Activated naive CD4-positive, alpha-beta T cell treated with anti-CD3 and anti-CD28 coated beads for 36 hours (primary cell): ENCODE measurements at regions not wholly inside any gene's neighbourhood (a gene's known extent, or its start where the extent isn't known, plus 50 kb on each side); places are given as distances from the start of the nearest gene placed in this dataset.

Source experiments
- CTCF ChIA-PET: fragments of 350-600 bp; sonication (Branson Sonifier 250); formaldehyde crosslinking; loops from one replicate; lab custom pipeline; 2021; ENCODE audit warnings: antibody characterized with exemption; lab: Charles Lee
- DNase-seq: peaks from one replicate; pipeline ENCODE4 v3.0.0-alpha.2; 2020
- H3K27ac Mint-ChIP-seq: one replicate; pipeline ENCODE4 v1.8.0; 2021; ENCODE audit warnings: mild to moderate bottlenecking, mixed read lengths
- H3K27me3 Mint-ChIP-seq: one replicate; pipeline ENCODE4 v1.8.0; 2021; ENCODE audit warnings: low read depth, mixed read lengths
- H3K36me3 Mint-ChIP-seq: one replicate; pipeline ENCODE4 v1.8.0; 2021; ENCODE audit warnings: low read depth, mixed read lengths
- H3K4me1 Mint-ChIP-seq: one replicate; pipeline ENCODE4 v1.8.0; 2021; ENCODE audit warnings: low read depth, mixed read lengths
- H3K4me3 Mint-ChIP-seq: one replicate; pipeline ENCODE4 v1.8.0; 2021; ENCODE audit warnings: mild to moderate bottlenecking, moderate library complexity, mixed read lengths
- H3K9me3 Mint-ChIP-seq: one replicate; pipeline ENCODE4 v1.8.0; 2021; ENCODE audit warnings: mixed read lengths
- intact Hi-C: fragments of 100-400 bp; cut with micrococcal nuclease; formaldehyde crosslinking; loops from one replicate; pipeline ENCODE4 v1.15.1; 2023

DNA sequence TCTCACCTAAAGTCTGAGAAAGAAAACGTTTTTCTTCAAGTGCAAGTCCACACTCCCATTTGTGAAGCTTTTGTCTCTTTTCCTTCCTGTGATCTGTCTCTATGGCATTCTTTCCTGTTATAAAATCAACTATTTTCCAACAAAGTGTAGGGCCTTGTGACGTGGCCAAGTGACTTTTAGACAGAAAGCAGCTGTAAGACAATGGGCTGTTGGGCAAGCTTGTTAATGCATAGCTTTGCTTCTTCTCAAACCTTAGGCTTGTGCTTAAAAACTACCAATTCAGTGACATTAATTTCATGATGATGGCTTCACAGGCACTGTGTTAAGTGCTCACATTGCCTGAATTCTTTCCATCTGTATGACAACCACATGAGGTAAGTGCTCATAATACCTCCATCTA is 83.5 kb downstream of the VCY1B start:
- Mint-ChIP-seq H3K4me3 (no peak overlapping the region), H3K4me1 (no peaks in the 10 kb centered on the region)
- CTCF ChIA-PET, result no interaction called here

DNA sequence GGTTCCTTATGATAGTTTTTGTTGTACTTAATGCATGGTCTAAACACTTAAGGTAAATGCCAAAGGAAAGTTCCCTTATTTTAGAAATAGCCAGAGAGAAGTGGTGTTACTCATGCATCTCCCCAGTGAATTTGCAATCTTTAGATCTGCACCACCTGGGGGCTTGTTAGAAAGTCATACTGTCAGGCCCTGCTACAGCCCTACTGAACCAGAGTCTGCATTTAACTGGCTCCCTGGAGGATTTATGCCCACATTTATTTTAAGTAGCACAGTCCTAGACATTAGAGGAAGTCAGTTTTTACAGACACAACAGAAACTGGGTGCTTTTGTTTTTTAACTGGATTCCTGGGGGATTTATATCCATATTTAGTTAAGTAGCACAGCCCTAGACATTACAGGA is 89.6 kb downstream of the VCY1B start:
- H3K27me3 Mint-ChIP-seq, result peaks cover 2% of the 10 kb centered on the region
- DNase-seq, result no peak
- no peak overlapping the region for H3K27ac Mint-ChIP-seq
- no peaks in the 10 kb centered on the region for H3K4me1 Mint-ChIP-seq
- H3K36me3 Mint-ChIP-seq, result no peaks in the 10 kb centered on the region
- H3K9me3 Mint-ChIP-seq, result no peaks in the 10 kb centered on the region
- CTCF ChIA-PET, result no interaction called here
- intact Hi-C loops, result no loop called here
- H3K4me3 Mint-ChIP-seq, result no peak overlapping the region

More for the DNA sequence above, 83.5 kb downstream of the VCY1B start:
- Mint-ChIP-seq H3K9me3 (no peaks in the 10 kb centered on the region), H3K27me3 (peaks cover 10% of the 10 kb centered on the region), H3K27ac (no peak overlapping the region), H3K36me3 (no peaks in the 10 kb centered on the region)
- intact Hi-C loops, result no loop called here
- DNase-seq, result no peak

DNA sequence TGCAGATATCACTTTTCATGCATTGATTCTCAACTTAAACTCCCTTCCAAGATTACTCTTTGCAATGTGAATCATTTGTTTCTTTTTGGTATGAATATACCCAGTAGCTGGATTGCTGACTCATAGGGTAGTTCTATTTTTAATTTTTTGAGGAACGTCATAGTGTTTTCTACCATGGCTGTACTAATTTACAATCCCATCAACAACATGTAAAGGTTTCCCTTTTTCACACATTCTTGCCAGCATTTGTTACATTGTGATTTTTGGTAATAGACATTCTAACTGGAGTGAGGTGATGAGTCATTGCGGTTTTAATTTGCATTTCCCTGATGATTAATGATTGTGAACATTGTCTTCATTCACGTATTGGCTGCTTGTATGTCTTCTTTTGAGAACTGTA is 126.7 kb downstream of the VCY1B start:
- CTCF ChIA-PET, result no interaction called here
- intact Hi-C loops, result loop anchor here (1.0 to 10.0 kb wide), 6 partner anchors 118 to 1262 kb away; no protein-coding TSS in a partner anchor
- Mint-ChIP-seq H3K27ac (no peak overlapping the region), H3K36me3 (no peaks in the 10 kb centered on the region), H3K9me3 (no peaks in the 10 kb centered on the region), H3K4me3 (no peak overlapping the region), H3K4me1 (peaks cover 8% of the 10 kb centered on the region), H3K27me3 (peaks cover 6% of the 10 kb centered on the region)
- DNase-seq, result no peak

DNA sequence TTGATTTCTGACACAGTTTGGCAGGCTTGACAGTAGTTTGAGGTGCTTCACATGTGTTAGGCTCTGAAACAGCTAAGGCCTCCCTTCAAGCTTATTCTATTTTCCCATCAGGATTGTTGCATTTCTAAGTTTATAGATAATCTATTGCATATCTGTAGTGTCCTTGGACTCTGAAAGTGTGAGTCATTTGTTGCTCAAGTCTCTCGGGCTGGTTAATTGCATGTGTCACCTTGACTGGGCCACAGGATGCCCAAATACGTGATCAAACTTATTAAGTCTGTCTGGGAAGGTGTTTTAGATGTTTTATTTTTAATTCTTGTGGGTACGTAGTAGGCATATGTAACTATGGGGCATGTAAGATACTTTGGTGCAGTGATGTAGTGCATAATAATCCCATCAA is 166.0 kb downstream of the VCY1B start:
- CTCF ChIA-PET, result no interaction called here

DNA sequence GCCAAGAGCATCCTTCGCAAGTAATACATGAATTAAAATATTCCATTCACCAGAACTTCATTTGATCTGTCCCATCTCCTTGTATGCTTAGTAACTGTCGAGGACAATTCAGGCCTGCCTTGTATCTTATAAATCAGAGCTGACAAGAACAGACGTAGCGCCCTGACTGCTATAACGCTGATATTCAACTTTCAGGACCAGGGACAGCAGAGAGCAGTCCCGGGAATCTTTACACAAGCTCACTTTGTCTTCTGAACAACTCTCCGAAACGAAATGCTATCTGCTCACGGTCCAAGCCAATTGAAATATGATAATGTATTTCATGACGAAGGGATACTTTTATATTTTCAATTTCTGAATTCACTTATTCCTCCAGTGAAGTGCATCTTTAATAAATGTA is 175.7 kb downstream of the VCY1B start:
- DNase-seq, result peak; percentile 4
- CTCF ChIA-PET, result no interaction called here
- Mint-ChIP-seq H3K4me1 (peaks cover 2% of the 10 kb centered on the region), H3K36me3 (no peaks in the 10 kb centered on the region), H3K27ac (no peak overlapping the region), H3K4me3 (no peak overlapping the region), H3K9me3 (peaks cover 2% of the 10 kb centered on the region), H3K27me3 (peaks cover 6% of the 10 kb centered on the region)
- intact Hi-C loops, result no loop called here

More for the DNA sequence above, 166.0 kb downstream of the VCY1B start:
- no peaks in the 10 kb centered on the region for H3K9me3 Mint-ChIP-seq
- H3K4me3 Mint-ChIP-seq, result no peak overlapping the region
- H3K36me3 Mint-ChIP-seq, result no peaks in the 10 kb centered on the region
- no peaks in the 10 kb centered on the region for H3K27me3 Mint-ChIP-seq
- no peaks in the 10 kb centered on the region for H3K4me1 Mint-ChIP-seq
- intact Hi-C loops, result no loop called here
- no peak overlapping the region for H3K27ac Mint-ChIP-seq
- DNase-seq, result no peak

DNA sequence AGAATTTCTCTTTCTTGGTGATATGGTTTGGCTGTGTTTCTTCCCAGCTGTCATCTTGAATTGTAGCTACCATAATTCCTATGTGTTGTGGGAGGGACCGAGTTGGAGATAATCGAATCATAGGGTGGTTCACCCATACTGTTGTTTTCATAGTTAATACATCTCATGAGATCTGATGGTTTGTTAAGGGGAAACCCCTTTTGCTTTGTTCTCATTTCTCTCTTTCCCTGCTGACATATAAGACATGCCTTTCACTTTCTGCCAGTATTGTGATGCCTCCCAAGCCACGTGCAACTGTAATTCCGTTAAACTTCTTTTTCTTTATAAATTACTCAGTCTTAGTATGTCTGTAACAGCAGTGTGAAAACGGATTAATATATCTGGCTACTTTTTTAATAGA is 179.0 kb downstream of the VCY1B start:
- H3K36me3 Mint-ChIP-seq, result no peaks in the 10 kb centered on the region
- peaks cover 4% of the 10 kb centered on the region for H3K27me3 Mint-ChIP-seq
- intact Hi-C loops, result loop anchor here (1.0 kb wide), 1 partner anchor 110 kb away; no protein-coding TSS in a partner anchor
- no peak overlapping the region for H3K27ac Mint-ChIP-seq
- DNase-seq, result no peak
- peaks cover 2% of the 10 kb centered on the region for H3K4me1 Mint-ChIP-seq
- no peak overlapping the region for H3K4me3 Mint-ChIP-seq
- CTCF ChIA-PET, result no interaction called here
- no peaks in the 10 kb centered on the region for H3K9me3 Mint-ChIP-seq

DNA sequence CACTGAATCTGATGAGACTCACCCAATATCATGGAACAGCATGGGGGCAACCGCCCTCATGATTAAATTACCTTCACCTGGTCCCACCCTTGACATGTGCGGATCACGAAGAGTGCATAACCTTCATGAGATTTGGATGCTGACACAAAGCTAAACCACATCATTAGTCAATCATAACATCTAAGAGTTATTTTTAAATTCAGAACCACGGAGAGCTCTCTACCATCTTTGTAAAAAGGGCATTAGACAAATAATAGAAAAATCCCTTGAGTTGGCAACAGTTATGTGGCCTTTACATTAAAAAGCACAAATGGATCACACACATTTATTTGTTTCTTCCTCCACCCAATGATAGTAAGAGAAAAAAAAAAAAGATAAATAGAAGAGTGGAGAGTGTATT is 182.2 kb downstream of the VCY1B start:
- H3K4me1 Mint-ChIP-seq, result peaks cover 2% of the 10 kb centered on the region
- intact Hi-C loops, result no loop called here

DNA sequence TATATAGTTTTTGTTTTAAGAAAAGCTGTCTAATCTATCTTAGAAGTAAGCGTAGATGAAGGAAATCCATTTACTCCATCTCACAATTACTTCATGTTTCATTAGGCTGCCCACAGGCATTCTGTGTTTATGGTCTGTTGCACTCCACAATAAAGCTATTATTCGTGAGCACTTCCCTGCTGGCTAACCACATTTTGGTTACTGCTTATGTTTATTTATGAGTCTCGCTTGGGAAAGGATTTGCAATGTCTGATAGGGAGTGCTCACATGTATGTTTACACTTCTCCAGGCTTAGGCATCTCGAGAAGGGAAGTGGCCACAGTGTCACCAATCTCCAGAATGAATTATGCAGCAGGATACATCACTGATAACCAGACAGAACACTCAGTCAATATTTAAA is 190.9 kb downstream of the VCY1B start:
- no peaks in the 10 kb centered on the region for H3K27me3 Mint-ChIP-seq
- no peaks in the 10 kb centered on the region for H3K4me1 Mint-ChIP-seq
- no peak overlapping the region for H3K4me3 Mint-ChIP-seq
- DNase-seq, result no peak
- H3K9me3 Mint-ChIP-seq, result no peaks in the 10 kb centered on the region
- H3K27ac Mint-ChIP-seq, result no peak overlapping the region
- CTCF ChIA-PET, result no interaction called here
- H3K36me3 Mint-ChIP-seq, result no peaks in the 10 kb centered on the region
- intact Hi-C loops, result no loop called here

More for the DNA sequence above, 182.2 kb downstream of the VCY1B start:
- Mint-ChIP-seq H3K9me3 (no peaks in the 10 kb centered on the region), H3K27ac (no peak overlapping the region), H3K36me3 (no peaks in the 10 kb centered on the region), H3K4me3 (no peak overlapping the region), H3K27me3 (peaks cover 4% of the 10 kb centered on the region)
- DNase-seq, result no peak
- CTCF ChIA-PET, result no interaction called here

DNA sequence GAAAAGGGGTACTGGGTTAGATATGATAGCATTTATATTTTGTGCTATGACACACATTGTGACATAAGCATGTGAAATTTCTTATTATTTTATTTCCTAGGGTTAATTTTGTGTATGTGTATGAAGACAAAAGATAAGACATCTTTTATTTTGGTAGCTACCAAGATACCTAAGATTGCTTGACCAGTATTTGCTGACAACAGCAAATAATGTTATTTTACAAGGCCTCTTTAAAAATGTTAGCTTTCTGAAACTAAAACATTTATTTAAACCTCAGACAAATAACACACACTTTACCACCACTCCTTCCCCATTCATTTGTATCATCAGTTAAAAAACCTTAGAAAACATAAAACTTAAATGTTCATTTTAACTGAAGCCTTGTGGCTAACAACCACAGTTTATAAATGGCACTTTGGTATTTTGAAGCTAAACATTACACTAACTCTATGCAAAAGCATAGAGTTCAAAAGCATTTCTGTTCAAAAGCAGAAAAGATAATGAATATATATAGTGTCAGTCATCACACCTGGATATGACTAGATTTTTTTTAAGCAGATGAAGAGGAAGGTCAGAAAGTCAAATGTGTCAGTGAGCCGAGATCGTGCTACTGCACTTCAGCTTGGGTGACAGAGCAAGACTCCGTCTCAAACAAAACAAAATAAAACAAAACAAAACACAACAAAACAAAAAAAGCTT is 193.0 kb downstream of the VCY1B start:
- Mint-ChIP-seq H3K27me3 (no peaks in the 10 kb centered on the region), H3K36me3 (no peaks in the 10 kb centered on the region), H3K9me3 (no peaks in the 10 kb centered on the region), H3K27ac (no peak overlapping the region), H3K4me1 (no peaks in the 10 kb centered on the region), H3K4me3 (no peak overlapping the region)
- no peak for DNase-seq
- CTCF ChIA-PET, result interaction anchor here (0.6 kb wide), 1 partner anchor 205 kb away, joined by 5 read pairs; no protein-coding TSS in a partner anchor
- intact Hi-C loops, result no loop called here

DNA sequence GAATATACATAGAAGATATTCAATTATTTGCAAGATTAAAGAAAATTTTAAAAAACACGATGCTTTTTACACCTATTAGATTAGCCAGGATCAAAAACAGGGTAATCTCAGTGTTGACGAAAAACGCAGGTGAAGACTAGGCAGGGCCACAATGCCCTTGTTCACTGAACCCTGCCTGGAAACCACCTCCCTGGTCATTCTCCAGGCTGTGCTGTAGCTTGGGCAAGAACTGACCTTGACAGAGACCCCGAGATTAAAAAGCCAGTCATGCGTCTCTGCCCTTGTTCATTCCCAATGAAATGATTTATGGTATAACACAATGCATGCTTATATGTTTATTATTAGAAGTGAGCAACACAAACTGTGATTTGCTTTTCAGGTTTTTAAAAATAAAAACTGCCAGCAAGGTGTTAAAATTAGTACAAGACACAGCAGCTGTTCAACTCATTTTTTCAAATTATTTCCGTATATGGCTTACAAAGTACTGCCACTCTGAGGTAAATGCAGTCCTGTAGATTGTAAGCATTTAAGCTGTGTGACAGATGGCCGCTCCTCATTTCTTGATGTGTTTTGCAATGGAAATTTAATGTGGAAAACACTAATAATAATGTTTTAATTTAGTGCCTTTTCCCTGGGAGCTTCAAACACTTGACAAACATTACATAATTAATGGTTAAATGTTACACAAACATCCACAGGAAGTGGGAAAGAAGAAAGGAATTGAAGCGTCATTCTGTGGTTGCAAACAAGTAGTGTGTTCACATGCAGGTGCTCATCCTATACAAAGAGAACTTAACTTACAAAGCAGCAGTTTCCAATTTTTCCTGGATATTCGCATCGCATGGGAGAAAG is 200.2 kb downstream of the VCY1B start:
- peaks cover 11% of the 10 kb centered on the region for H3K4me1 Mint-ChIP-seq
- no peak overlapping the region for H3K27ac Mint-ChIP-seq
- no peaks in the 10 kb centered on the region for H3K27me3 Mint-ChIP-seq
- H3K36me3 Mint-ChIP-seq, result no peaks in the 10 kb centered on the region
- peak overlapping the region; percentile 36 for H3K4me3 Mint-ChIP-seq
- H3K9me3 Mint-ChIP-seq, result peaks cover 3% of the 10 kb centered on the region
- intact Hi-C loops, result no loop called here
- CTCF ChIA-PET, result no interaction called here
- DNase-seq, result no peak

DNA sequence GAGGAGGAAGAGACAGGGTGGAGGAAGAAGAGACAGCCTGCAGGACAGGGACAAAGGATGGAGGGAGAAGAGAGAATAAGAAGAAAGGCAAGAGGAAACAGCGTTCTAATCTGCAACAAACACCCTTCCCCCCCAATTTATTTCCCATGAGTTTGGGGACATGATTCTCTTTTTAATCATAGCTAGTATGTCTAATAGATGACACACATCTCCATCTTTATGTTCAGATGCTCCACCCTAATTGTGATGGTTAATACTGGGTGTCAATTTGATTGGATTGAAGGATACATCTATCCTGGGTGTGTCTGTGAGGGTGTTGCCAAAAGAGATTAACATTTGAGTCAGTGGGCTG is 200.8 kb downstream of the VCY1B start:
- no peak overlapping the region for H3K27ac Mint-ChIP-seq
- H3K9me3 Mint-ChIP-seq, result peaks cover 3% of the 10 kb centered on the region
- no peaks in the 10 kb centered on the region for H3K27me3 Mint-ChIP-seq
- no peaks in the 10 kb centered on the region for H3K36me3 Mint-ChIP-seq
- peak overlapping the region; percentile 36 for H3K4me3 Mint-ChIP-seq
- DNase-seq, result no peak
- CTCF ChIA-PET, result no interaction called here
- H3K4me1 Mint-ChIP-seq, result peaks cover 11% of the 10 kb centered on the region
- intact Hi-C loops, result no loop called here

DNA sequence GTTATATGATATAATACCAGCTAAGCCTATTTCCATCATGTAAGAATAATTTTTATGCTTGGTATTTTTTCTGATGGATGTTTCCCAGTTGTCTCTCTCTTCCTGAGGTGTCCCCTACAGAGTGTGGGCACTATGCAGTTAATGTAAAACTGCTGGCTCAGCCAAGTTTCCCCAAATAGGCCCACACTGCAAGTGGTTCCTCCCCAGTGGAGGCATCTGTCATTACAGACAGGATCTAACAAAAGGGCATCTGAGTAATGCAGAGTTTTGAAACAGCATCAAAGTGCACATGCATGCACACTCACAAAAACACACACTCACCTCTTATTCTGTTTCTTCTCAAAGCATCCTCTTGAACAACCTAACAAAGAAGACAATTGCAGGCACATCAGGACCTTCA is 221.0 kb downstream of the VCY1B start:
- Mint-ChIP-seq H3K4me1 (no peaks in the 10 kb centered on the region), H3K27ac (no peak overlapping the region), H3K4me3 (no peak overlapping the region), H3K36me3 (no peaks in the 10 kb centered on the region), H3K27me3 (no peaks in the 10 kb centered on the region), H3K9me3 (no peaks in the 10 kb centered on the region)
- intact Hi-C loops, result no loop called here
- no peak for DNase-seq
- CTCF ChIA-PET, result no interaction called here
